Breast epithelium (tissue), 4 donors: ENCODE measurements at regions not wholly inside any gene's neighbourhood (a gene's known extent, or its start where the extent isn't known, plus 50 kb on each side); places are given as distances from the start of the nearest gene placed in this dataset.

Source experiments
- DNase-seq, 2 donors: peaks; one replicate each; pipeline ENCODE4 v3.0.0-alpha.2; 2019; ENCODE audit warnings: low spot score in 2 of 2
- H3K27ac ChIP-seq, 2 donors: fragments of 200-600 bp; sonication (generic) in 1 of 2; one replicate each; pipeline ENCODE4 v1.5.1; 2016 to 2019; ENCODE audit warnings: mild to moderate bottlenecking in 1 of 2
- H3K27me3 ChIP-seq, 2 donors: fragments of 200-600 bp; sonication (generic) in 1 of 2; one replicate each; pipeline versions ENCODE4 v1.5.1 to v1.6.0; 2017 to 2019; ENCODE audit warnings: control low read depth in 1 of 2, mild to moderate bottlenecking in 1 of 2
- H3K36me3 ChIP-seq: fragments of 200-600 bp; one replicate; pipeline ENCODE4 v1.5.1; 2019
- H3K4me1 ChIP-seq, 2 donors: fragments of 200-600 bp; sonication (generic); one replicate each; pipeline ENCODE4 v1.5.1; 2016 to 2019; ENCODE audit warnings: control low read depth in 1 of 2
- H3K4me3 ChIP-seq, 3 donors: fragments of 200-600 bp; sonication (generic); 1 replicate in 2 of 3; 2 replicates in 1 of 3; pipeline ENCODE4 v1.5.1; 2016 to 2019; ENCODE audit warnings: mild to moderate bottlenecking in 3 of 3, moderate library complexity in 2 of 3
- H3K9me3 ChIP-seq, 2 donors: fragments of 200-600 bp; sonication (generic) in 1 of 2; one replicate each; pipeline ENCODE4 v1.5.1; 2016 to 2019; ENCODE audit warnings: control low read depth in 1 of 2
- POLR2A ChIP-seq: fragments of 450-650 bp; IDR thresholded peaks from one replicate; pipeline ENCODE4 v1.6.1; 2016; ENCODE audit warnings: antibody characterized with exemption, mild to moderate bottlenecking, moderate library complexity
- POLR2AphosphoS5 ChIP-seq, 3 donors: sonication (generic); formaldehyde crosslinking; IDR thresholded peaks; one replicate each; pipeline ENCODE4 v1.6.1; 2017; ENCODE audit warnings: antibody characterized with exemption in 3 of 3
- intact Hi-C: fragments of 100-400 bp; cut with DNase I; formaldehyde crosslinking; loops from one replicate; pipeline ENCODE4 v1.15.1; 2023; ENCODE audit warnings: low total_unique reads
- TF ChIP-seq, protein P1 (sequence below), 3 donors: fragments of 450-650 bp; IDR thresholded peaks; one replicate each; pipeline ENCODE4 v1.5.1; 2016 to 2017; ENCODE audit warnings: antibody characterized with exemption in 3 of 3, mild to moderate bottlenecking in 3 of 3, moderate library complexity in 3 of 3

DNA sequence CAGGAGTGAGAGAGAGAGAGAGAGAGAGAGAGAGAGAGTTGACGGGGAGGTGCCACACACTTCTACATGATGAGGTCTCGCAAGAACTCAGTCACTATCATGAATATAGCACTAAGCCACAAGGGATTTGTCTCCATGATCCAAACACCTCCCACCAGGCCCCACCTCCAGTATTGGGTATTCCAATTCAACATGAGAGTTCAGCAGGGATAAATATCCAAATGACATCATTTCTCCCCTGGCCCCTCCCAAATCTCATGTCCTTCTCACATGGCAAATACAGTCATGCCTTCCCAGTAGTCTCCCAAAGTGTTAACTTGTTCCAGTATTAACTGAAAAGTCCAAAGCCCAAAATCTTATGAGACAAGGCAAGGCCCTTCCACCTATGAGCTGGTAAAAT, 330.7 kb downstream of the CDH26 start:
- DNase-seq: no peak
- Histone ChIP-seq H3K4me1 (no peaks in the 10 kb centered on the region), H3K27me3 (no peaks in the 10 kb centered on the region), H3K4me3 (no peak overlapping the region), H3K36me3 (no peaks in the 10 kb centered on the region), H3K9me3 (peaks cover 18 to 26% of the 10 kb centered on the region in 2 donors), H3K27ac (no peak overlapping the region)
- TF ChIP-seq POLR2AphosphoS5 (IDR thresholded peaks at IDR 0.05): no peak
- TF ChIP-seq POLR2A: no peak
- TF ChIP-seq, protein P1, sequence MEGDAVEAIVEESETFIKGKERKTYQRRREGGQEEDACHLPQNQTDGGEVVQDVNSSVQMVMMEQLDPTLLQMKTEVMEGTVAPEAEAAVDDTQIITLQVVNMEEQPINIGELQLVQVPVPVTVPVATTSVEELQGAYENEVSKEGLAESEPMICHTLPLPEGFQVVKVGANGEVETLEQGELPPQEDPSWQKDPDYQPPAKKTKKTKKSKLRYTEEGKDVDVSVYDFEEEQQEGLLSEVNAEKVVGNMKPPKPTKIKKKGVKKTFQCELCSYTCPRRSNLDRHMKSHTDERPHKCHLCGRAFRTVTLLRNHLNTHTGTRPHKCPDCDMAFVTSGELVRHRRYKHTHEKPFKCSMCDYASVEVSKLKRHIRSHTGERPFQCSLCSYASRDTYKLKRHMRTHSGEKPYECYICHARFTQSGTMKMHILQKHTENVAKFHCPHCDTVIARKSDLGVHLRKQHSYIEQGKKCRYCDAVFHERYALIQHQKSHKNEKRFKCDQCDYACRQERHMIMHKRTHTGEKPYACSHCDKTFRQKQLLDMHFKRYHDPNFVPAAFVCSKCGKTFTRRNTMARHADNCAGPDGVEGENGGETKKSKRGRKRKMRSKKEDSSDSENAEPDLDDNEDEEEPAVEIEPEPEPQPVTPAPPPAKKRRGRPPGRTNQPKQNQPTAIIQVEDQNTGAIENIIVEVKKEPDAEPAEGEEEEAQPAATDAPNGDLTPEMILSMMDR (IDR thresholded peaks at IDR 0.05): no peak
- intact Hi-C loops: loop anchor here (1.0 kb wide), 1 partner anchor 21 kb away; no protein-coding TSS in a partner anchor

DNA sequence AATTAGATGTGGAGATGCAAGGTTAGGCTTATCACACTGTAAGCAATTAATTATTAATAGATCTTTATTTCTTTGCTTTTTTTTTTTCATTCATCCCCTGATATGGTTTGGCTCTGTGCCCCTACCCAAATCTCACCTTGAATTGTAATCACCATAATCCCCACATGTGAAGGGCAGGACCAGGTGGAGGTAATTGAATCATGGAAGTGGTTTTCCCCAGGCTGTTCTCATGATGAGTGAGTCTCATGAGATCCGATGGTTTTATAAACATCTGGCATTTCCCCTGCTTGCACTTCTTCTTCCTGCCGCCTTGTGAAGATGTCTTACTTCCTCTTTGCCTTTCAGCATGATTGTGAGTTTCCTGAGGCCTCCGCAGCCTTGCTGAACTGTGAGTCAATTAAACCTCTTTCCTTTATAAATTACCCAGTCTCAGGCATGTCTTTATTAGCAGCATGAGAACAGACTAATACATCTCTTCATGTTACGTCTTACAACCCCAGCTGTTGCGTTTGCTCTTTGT, 333.8 kb downstream of the CDH26 start:
- no peak for DNase-seq
- no peaks in the 10 kb centered on the region for H3K36me3 ChIP-seq
- no peak overlapping the region for H3K27ac ChIP-seq
- no peaks in the 10 kb centered on the region for H3K4me1 ChIP-seq
- no peaks in the 10 kb centered on the region for H3K27me3 ChIP-seq
- H3K4me3 ChIP-seq: no peak overlapping the region
- intact Hi-C loops: no loop called here
- TF ChIP-seq POLR2AphosphoS5 (IDR thresholded peaks at IDR 0.05) (no peak), POLR2A (no peak)
- TF ChIP-seq, protein P1 (IDR thresholded peaks at IDR 0.05): no peak
- peaks cover 18 to 19% of the 10 kb centered on the region in 2 donors for H3K9me3 ChIP-seq

GRCh38 chr20:60294632-60295031, 336.4 kb downstream of the CDH26 start:
- Histone ChIP-seq H3K4me1 (no peaks in the 10 kb centered on the region), H3K36me3 (no peaks in the 10 kb centered on the region), H3K27me3 (no peaks in the 10 kb centered on the region), H3K27ac (no peak overlapping the region), H3K4me3 (no peak overlapping the region), H3K9me3 (peaks cover 13 to 14% of the 10 kb centered on the region in 2 donors)
- intact Hi-C loops: no loop called here
- no peak for DNase-seq
- no peak for TF ChIP-seq POLR2A
- TF ChIP-seq, protein P1 (IDR thresholded peaks at IDR 0.05): no peak

- Histone ChIP-seq H3K36me3 (no peaks in the 10 kb centered on the region), H3K27ac (no peak overlapping the region), H3K4me1 (no peaks in the 10 kb centered on the region), H3K27me3 (no peaks in the 10 kb centered on the region), H3K4me3 (no peak overlapping the region), H3K9me3 (peaks cover 7 to 8% of the 10 kb centered on the region in 2 donors)
- intact Hi-C loops: no loop called here
- DNase-seq: no peak
- TF ChIP-seq, protein P1 (IDR thresholded peaks at IDR 0.05): no peak
- TF ChIP-seq POLR2A (no peak), POLR2AphosphoS5 (IDR thresholded peaks at IDR 0.05) (no peak)
These were observed 337.0 kb downstream of the CDH26 start for GRCh38 chr20:60295214-60295613.

- Histone ChIP-seq H3K9me3 (no peaks in the 10 kb centered on the region), H3K27ac (no peak overlapping the region), H3K36me3 (no peaks in the 10 kb centered on the region), H3K4me1 (no peaks in the 10 kb centered on the region), H3K4me3 (no peak overlapping the region), H3K27me3 (no peaks in the 10 kb centered on the region)
- TF ChIP-seq POLR2A: no peak
- TF ChIP-seq, protein P1 (IDR thresholded peaks at IDR 0.05): no peak
- no peak for TF ChIP-seq POLR2AphosphoS5 (IDR thresholded peaks at IDR 0.05)
- intact Hi-C loops: no loop called here
- no peak for DNase-seq
These were observed 339.4 kb downstream of the CDH26 start for GRCh38 chr20:60297649-60298048.
